Hepatocyte (in vitro differentiated cells): ENCODE measurements at regions not wholly inside any gene's neighbourhood (a gene's known extent, or its start where the extent isn't known, plus 50 kb on each side); places are given as distances from the start of the nearest gene placed in this dataset.

Experiments
- DNase-seq: peaks from one replicate; pipeline ENCODE4 v3.0.0-alpha.2; 2016; ENCODE audit warnings: low spot score
- H2AFZ ChIP-seq: fragments of 200-600 bp; sonication (generic); 2 replicates; pipeline ENCODE4 v1.6.0; 2016; ENCODE audit warnings: antibody characterized with exemption, mild to moderate bottlenecking
- H3K27ac ChIP-seq: fragments of 200-600 bp; sonication (generic); 2 replicates; pipeline ENCODE4 v1.5.1; 2016; ENCODE audit warnings: mild to moderate bottlenecking
- H3K27me3 ChIP-seq: fragments of 200-600 bp; sonication (generic); 2 replicates; pipeline ENCODE4 v1.6.1; 2016
- H3K36me3 ChIP-seq: fragments of 200-600 bp; sonication (generic); replicated peaks from 2 replicates; pipeline ENCODE4 v1.5.1; 2016; ENCODE audit warnings: low read depth; ENCODE audit not compliant: insufficient read depth
- H3K4me1 ChIP-seq: fragments of 200-600 bp; sonication (generic); 2 replicates; pipeline ENCODE4 v1.5.1; 2016; ENCODE audit warnings: mild to moderate bottlenecking, moderate library complexity; ENCODE audit not compliant: insufficient read depth
- H3K4me2 ChIP-seq: fragments of 200-600 bp; sonication (generic); 2 replicates; pipeline ENCODE4 v1.6.0; 2016
- H3K4me3 ChIP-seq: fragments of 200-600 bp; sonication (generic); 2 replicates; pipeline ENCODE4 v1.5.1; 2016; ENCODE audit warnings: mild to moderate bottlenecking
- H3K79me2 ChIP-seq: fragments of 200-600 bp; sonication (generic); 2 replicates; pipeline ENCODE4 v1.6.0; 2017; ENCODE audit warnings: mild to moderate bottlenecking
- H3K9me2 ChIP-seq: fragments of 200-600 bp; sonication (generic); replicated peaks from 2 replicates; pipeline ENCODE4 v1.6.0; 2017; ENCODE audit warnings: mild to moderate bottlenecking; ENCODE audit not compliant: insufficient read depth
- H3K9me3 ChIP-seq: fragments of 200-600 bp; sonication (generic); 2 replicates; pipeline ENCODE4 v1.5.1; 2016; ENCODE audit warnings: low read depth, mild to moderate bottlenecking
- H4K20me1 ChIP-seq: fragments of 200-600 bp; sonication (generic); 2 replicates; pipeline ENCODE4 v1.6.0; 2016; ENCODE audit warnings: mild to moderate bottlenecking; ENCODE audit not compliant: insufficient read depth, poor library complexity, severe bottlenecking
- CTCF ChIP-seq: fragments of 200-600 bp; sonication (generic); IDR thresholded peaks from 2 replicates; pipeline ENCODE4 v1.5.1; 2016; ENCODE audit warnings: antibody characterized with exemption, mild to moderate bottlenecking; ENCODE audit not compliant: poor library complexity
- EZH2 ChIP-seq: fragments of 200-600 bp; sonication (generic); IDR thresholded peaks from 2 replicates; pipeline ENCODE4 v1.6.1; 2016; ENCODE audit warnings: antibody characterized with exemption, mild to moderate bottlenecking, borderline replicate concordance
- EZH2phosphoT487 ChIP-seq: fragments of 200-600 bp; sonication (generic); IDR thresholded peaks from one replicate; pipeline ENCODE4 v1.6.1; 2018; ENCODE audit warnings: antibody characterized with exemption, mild to moderate bottlenecking, low read depth, moderate library complexity; ENCODE audit not compliant: unreplicated experiment, severe bottlenecking
- WGBS: methylation state at CpG from one replicate; pipeline ENCODE4 v1.1.6; 2016; ENCODE audit warnings: low lambda C conversion rate; ENCODE audit errors: missing lambda C conversion rate; 5-methylcytosine and 5-hydroxymethylcytosine counted together

GRCh38 chr1:220970311-220970710 lies 91.1 kb downstream of the HLX start:
- 95% methylated on average over 4 of the region's 4 CpGs for WGBS
- no peaks in the 10 kb centered on the region for H3K79me2 ChIP-seq
- DNase-seq: no peak

GRCh38 chr1:220971221-220971620 lies 92.0 kb downstream of the HLX start:
- no peak overlapping the region for H3K4me2 ChIP-seq
- H2AFZ ChIP-seq: no peak overlapping the region
- no peaks in the 10 kb centered on the region for H3K9me2 ChIP-seq
- 89% methylated on average over 5 of the region's 5 CpGs for WGBS
- no peak overlapping the region for H3K27ac ChIP-seq
- no peaks in the 10 kb centered on the region for H3K27me3 ChIP-seq
- no peak for DNase-seq
- TF ChIP-seq EZH2 (no peak), EZH2phosphoT487 (no peak), CTCF (no peak)
- no peaks in the 10 kb centered on the region for H3K9me3 ChIP-seq
- H3K4me1 ChIP-seq: no peaks in the 10 kb centered on the region
- H4K20me1 ChIP-seq: no peaks in the 10 kb centered on the region
- H3K4me3 ChIP-seq: no peak overlapping the region
- H3K79me2 ChIP-seq: no peaks in the 10 kb centered on the region
- no peaks in the 10 kb centered on the region for H3K36me3 ChIP-seq

More at GRCh38 chr1:220970311-220970710, 91.1 kb downstream of the HLX start:
- Histone ChIP-seq H3K9me2 (no peaks in the 10 kb centered on the region), H4K20me1 (no peaks in the 10 kb centered on the region), H3K9me3 (no peaks in the 10 kb centered on the region), H3K27ac (no peak overlapping the region), H3K4me1 (no peaks in the 10 kb centered on the region), H2AFZ (no peak overlapping the region), H3K27me3 (no peaks in the 10 kb centered on the region), H3K4me3 (no peak overlapping the region), H3K36me3 (no peaks in the 10 kb centered on the region), H3K4me2 (no peak overlapping the region)
- TF ChIP-seq EZH2: no peak
- no peak for TF ChIP-seq EZH2phosphoT487
- TF ChIP-seq CTCF: no peak

- Histone ChIP-seq H3K9me3 (no peaks in the 10 kb centered on the region), H3K27me3 (no peaks in the 10 kb centered on the region), H3K79me2 (no peaks in the 10 kb centered on the region), H4K20me1 (no peaks in the 10 kb centered on the region), H3K27ac (no peak overlapping the region), H3K4me1 (no peaks in the 10 kb centered on the region), H3K4me3 (no peak overlapping the region), H3K36me3 (no peaks in the 10 kb centered on the region), H3K4me2 (no peak overlapping the region), H3K9me2 (no peaks in the 10 kb centered on the region), H2AFZ (no peak overlapping the region)
- WGBS: 83% methylated on average over 1 of the region's 1 CpG
- no peak for DNase-seq
- no peak for TF ChIP-seq CTCF
- TF ChIP-seq EZH2phosphoT487: no peak
- no peak for TF ChIP-seq EZH2
Measured at GRCh38 chr1:220974431-220974830, 95.2 kb downstream of the HLX start.

GRCh38 chr1:220976390-220976789 lies 97.1 kb downstream of the HLX start:
- no peaks in the 10 kb centered on the region for H3K4me1 ChIP-seq
- H3K4me2 ChIP-seq: no peak overlapping the region
- TF ChIP-seq CTCF (no peak), EZH2phosphoT487 (no peak), EZH2 (no peak)
- H2AFZ ChIP-seq: no peak overlapping the region
- H3K27me3 ChIP-seq: no peaks in the 10 kb centered on the region
- H3K4me3 ChIP-seq: no peak overlapping the region
- no peak overlapping the region for H3K27ac ChIP-seq
- 54% methylated on average over 3 of the region's 3 CpGs for WGBS
- no peak for DNase-seq
- H3K9me3 ChIP-seq: no peaks in the 10 kb centered on the region
- H3K79me2 ChIP-seq: no peaks in the 10 kb centered on the region
- no peaks in the 10 kb centered on the region for H4K20me1 ChIP-seq
- H3K9me2 ChIP-seq: no peaks in the 10 kb centered on the region
- H3K36me3 ChIP-seq: no peaks in the 10 kb centered on the region
